GM23248 (cell line): ENCODE measurements at regions not wholly inside any gene's neighbourhood (a gene's known extent, or its start where the extent isn't known, plus 50 kb on each side); places are given as distances from the start of the nearest gene placed in this dataset.

Experiments used
- EZH2 ChIP-seq: fragments of 200-600 bp; sonication (generic); IDR thresholded peaks from 2 replicates; pipeline ENCODE4 v1.6.1; 2018; ENCODE audit warnings: antibody characterized with exemption, mild to moderate bottlenecking; ENCODE audit not compliant: insufficient read depth, poor library complexity, severe bottlenecking
- EZH2phosphoT487 ChIP-seq: fragments of 200-600 bp; sonication (generic); IDR thresholded peaks from 2 replicates; pipeline ENCODE4 v1.6.1; 2018; ENCODE audit warnings: antibody characterized with exemption, moderate library complexity, mild to moderate bottlenecking, low read depth; ENCODE audit not compliant: insufficient read depth

DNA sequence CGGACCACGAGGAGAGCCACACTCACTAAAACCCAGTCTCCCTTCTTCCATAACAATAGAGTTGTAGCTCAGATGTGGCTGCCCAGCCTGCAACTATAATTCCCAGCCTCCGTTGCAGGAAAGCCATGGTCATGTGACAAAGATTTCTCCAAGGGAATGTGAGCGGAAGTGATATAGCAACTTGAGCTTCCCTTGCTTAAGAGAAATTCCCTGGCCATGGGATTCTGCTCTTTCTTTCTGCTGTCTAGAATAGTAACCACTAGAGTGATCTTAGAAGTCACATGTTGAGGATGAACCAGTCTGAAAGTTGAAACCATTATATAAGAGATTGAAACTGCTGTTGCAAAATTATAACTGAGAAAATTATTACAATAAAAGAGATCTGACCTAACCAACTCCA lies 86.4 kb upstream of the MED14 start:
- TF ChIP-seq EZH2 (no peak), EZH2phosphoT487 (no peak)
